GM23248 (cell line): ENCODE measurements at regions not wholly inside any gene's neighbourhood (a gene's known extent, or its start where the extent isn't known, plus 50 kb on each side); places are given as distances from the start of the nearest gene placed in this dataset.
"Not testable (repeated sequence)": the region's sequence is repeated elsewhere in the genome, so short reads cannot be mapped to it uniquely, and the experiment has no call there.

Experiments used
- DNase-seq: peaks from one replicate; pipeline ENCODE4 v3.0.0-alpha.2; 2015
- H2AFZ ChIP-seq: fragments of 200-600 bp; sonication (generic); 2 replicates; pipeline ENCODE4 v1.6.1; 2016; ENCODE audit warnings: antibody characterized with exemption
- H3F3A ChIP-seq: fragments of 200-600 bp; sonication (generic); 2 replicates; pipeline ENCODE4 v1.6.1; 2016; ENCODE audit warnings: mild to moderate bottlenecking, antibody characterized with exemption, mixed run types; ENCODE audit not compliant: insufficient read depth
- H3K27ac ChIP-seq: fragments of 200-600 bp; sonication (generic); 2 replicates; pipeline ENCODE4 v1.5.1; 2016; ENCODE audit warnings: mild to moderate bottlenecking
- H3K27me3 ChIP-seq: fragments of 200-600 bp; sonication (generic); replicated peaks from 2 replicates; pipeline ENCODE4 v1.6.1; 2016; ENCODE audit warnings: mild to moderate bottlenecking; ENCODE audit not compliant: insufficient read depth
- H3K36me3 ChIP-seq: fragments of 200-600 bp; sonication (generic); 2 replicates; pipeline ENCODE4 v1.6.1; 2016; ENCODE audit warnings: low read depth, mild to moderate bottlenecking
- H3K4me1 ChIP-seq: fragments of 200-600 bp; sonication (generic); 2 replicates; pipeline ENCODE4 v1.6.1; 2016; ENCODE audit warnings: mild to moderate bottlenecking; ENCODE audit not compliant: insufficient read depth
- H3K4me2 ChIP-seq: fragments of 200-600 bp; sonication (generic); one replicate; pipeline ENCODE4 v1.6.1; 2016; ENCODE audit warnings: mild to moderate bottlenecking; ENCODE audit not compliant: unreplicated experiment
- H3K4me3 ChIP-seq: fragments of 200-600 bp; sonication (generic); 2 replicates; pipeline ENCODE4 v1.5.1; 2016; ENCODE audit warnings: mild to moderate bottlenecking
- H3K79me2 ChIP-seq: fragments of 200-600 bp; sonication (generic); 2 replicates; pipeline ENCODE4 v1.6.1; 2016; ENCODE audit warnings: mild to moderate bottlenecking; ENCODE audit not compliant: insufficient read depth
- H3K9ac ChIP-seq: fragments of 200-600 bp; sonication (generic); 2 replicates; pipeline ENCODE4 v1.6.1; 2016; ENCODE audit warnings: mild to moderate bottlenecking
- H3K9me2 ChIP-seq: fragments of 200-600 bp; sonication (generic); 2 replicates; pipeline ENCODE4 v1.6.1; 2016; ENCODE audit warnings: mixed run types, mild to moderate bottlenecking, moderate library complexity; ENCODE audit not compliant: insufficient read depth
- H3K9me3 ChIP-seq: fragments of 200-600 bp; sonication (generic); one replicate; pipeline ENCODE4 v1.6.1; 2017; ENCODE audit warnings: low read depth
- H4K20me1 ChIP-seq: fragments of 200-600 bp; sonication (generic); 2 replicates; pipeline ENCODE4 v1.6.0; 2016; ENCODE audit not compliant: insufficient read depth
- EZH2 ChIP-seq: fragments of 200-600 bp; sonication (generic); IDR thresholded peaks from 2 replicates; pipeline ENCODE4 v1.6.1; 2018; ENCODE audit warnings: antibody characterized with exemption, mild to moderate bottlenecking; ENCODE audit not compliant: insufficient read depth, poor library complexity, severe bottlenecking
- EZH2phosphoT487 ChIP-seq: fragments of 200-600 bp; sonication (generic); IDR thresholded peaks from 2 replicates; pipeline ENCODE4 v1.6.1; 2018; ENCODE audit warnings: antibody characterized with exemption, moderate library complexity, mild to moderate bottlenecking, low read depth; ENCODE audit not compliant: insufficient read depth
- WGBS, 2 experiments: methylation state at CpG; one replicate each; pipeline ENCODE4 v1.1.6; 2015 to 2017; ENCODE audit warnings: low lambda C conversion rate in 2 of 2, low coverage in 1 of 2; ENCODE audit errors: missing lambda C conversion rate in 2 of 2; 5-methylcytosine and 5-hydroxymethylcytosine counted together
- in situ Hi-C: fragments of 300-500 bp; cut with MboI; formaldehyde crosslinking; loops from 2 replicates; pipeline ENCODE4 v1.15.0; 2020

- H3K79me2 ChIP-seq = no peaks in the 10 kb centered on the region
- TF ChIP-seq EZH2 = no peak
- TF ChIP-seq EZH2phosphoT487 = no peak
- 47 to 52% methylated on average over 15 to 16 of the region's 18 CpGs for WGBS, 2 experiments
- no peak overlapping the region for H3K27ac ChIP-seq
- peaks cover 12% of the 10 kb centered on the region; the same call in 1 of the 2 replicates for H3K27me3 ChIP-seq
- no peak for DNase-seq
- no peaks in the 10 kb centered on the region for H3F3A ChIP-seq
- H3K4me2 ChIP-seq = no peak overlapping the region
- H3K4me1 ChIP-seq = no peaks in the 10 kb centered on the region
- no peaks in the 10 kb centered on the region for H3K9me2 ChIP-seq
- no peaks in the 10 kb centered on the region for H3K36me3 ChIP-seq
- no peak overlapping the region for H3K9ac ChIP-seq
- in situ Hi-C loops = no loop called here
- no peak overlapping the region for H3K4me3 ChIP-seq
- H2AFZ ChIP-seq = no peak overlapping the region
- no peaks in the 10 kb centered on the region for H4K20me1 ChIP-seq
- H3K9me3 ChIP-seq = no peaks in the 10 kb centered on the region
Observed at GRCh38 chr10:42990721-42991441, 86.0 kb upstream of the RET start.

- DNase-seq = no peak
- no peaks in the 10 kb centered on the region for H3F3A ChIP-seq
- H4K20me1 ChIP-seq = no peaks in the 10 kb centered on the region
- H3K4me1 ChIP-seq = no peaks in the 10 kb centered on the region
- H3K4me2 ChIP-seq = no peak overlapping the region
- no peaks in the 10 kb centered on the region for H3K9me3 ChIP-seq
- H3K36me3 ChIP-seq = no peaks in the 10 kb centered on the region
- 43 to 50% methylated on average over 8 to 10 of the region's 10 CpGs for WGBS, 2 experiments
- H3K9ac ChIP-seq = no peak overlapping the region
- no peak overlapping the region for H2AFZ ChIP-seq
- no peaks in the 10 kb centered on the region for H3K9me2 ChIP-seq
- no peak overlapping the region for H3K4me3 ChIP-seq
- TF ChIP-seq EZH2 (no peak), EZH2phosphoT487 (no peak)
- peaks cover 12% of the 10 kb centered on the region; the same call in 1 of the 2 replicates for H3K27me3 ChIP-seq
- in situ Hi-C loops = no loop called here
- H3K79me2 ChIP-seq = no peaks in the 10 kb centered on the region
- no peak overlapping the region for H3K27ac ChIP-seq
Observed at GRCh38 chr10:42991442-42992098, 85.3 kb upstream of the RET start.

GRCh38 chr10:42992156-42992956 lies 84.5 kb upstream of the RET start:
- Histone ChIP-seq H3F3A (no peaks in the 10 kb centered on the region), H3K4me1 (no peaks in the 10 kb centered on the region), H3K9ac (no peak overlapping the region), H3K9me2 (no peaks in the 10 kb centered on the region), H2AFZ (no peak overlapping the region), H3K36me3 (no peaks in the 10 kb centered on the region), H3K27me3 (peaks cover 12% of the 10 kb centered on the region; the same call in 1 of the 2 replicates), H3K4me2 (no peak overlapping the region), H3K4me3 (no peak overlapping the region), H4K20me1 (no peaks in the 10 kb centered on the region), H3K9me3 (no peaks in the 10 kb centered on the region), H3K79me2 (no peaks in the 10 kb centered on the region), H3K27ac (no peak overlapping the region)
- WGBS, 2 experiments = 49% methylated on average over 12 of the region's 12 CpGs
- TF ChIP-seq EZH2phosphoT487 (no peak), EZH2 (no peak)
- in situ Hi-C loops = no loop called here
- no peak for DNase-seq

GRCh38 chr10:42992957-42993390 lies 83.9 kb upstream of the RET start:
- Histone ChIP-seq H3K27ac (no peak overlapping the region), H3K4me3 (no peak overlapping the region), H3K9me3 (no peaks in the 10 kb centered on the region), H3K4me1 (no peaks in the 10 kb centered on the region), H3K79me2 (no peaks in the 10 kb centered on the region), H2AFZ (no peak overlapping the region), H3K9me2 (no peaks in the 10 kb centered on the region), H3K4me2 (no peak overlapping the region), H3K36me3 (no peaks in the 10 kb centered on the region), H3K9ac (no peak overlapping the region), H3K27me3 (peaks cover 12% of the 10 kb centered on the region; the same call in 1 of the 2 replicates), H3F3A (no peaks in the 10 kb centered on the region), H4K20me1 (no peaks in the 10 kb centered on the region)
- in situ Hi-C loops = no loop called here
- DNase-seq = no peak
- WGBS, 2 experiments = 55 to 59% methylated on average over 12 to 13 of the region's 13 CpGs
- TF ChIP-seq EZH2 (no peak), EZH2phosphoT487 (no peak)

- H3F3A ChIP-seq, H3K4me2 ChIP-seq, H4K20me1 ChIP-seq, H3K9ac ChIP-seq, H2AFZ ChIP-seq, in situ Hi-C loops, H3K4me3 ChIP-seq, H3K79me2 ChIP-seq, H3K27ac ChIP-seq, H3K9me2 ChIP-seq, DNase-seq, H3K9me3 ChIP-seq, H3K36me3 ChIP-seq, H3K4me1 ChIP-seq: not testable (repeated sequence)
- 93 to 97% methylated on average over 1 of the region's 2 CpGs for WGBS, 2 experiments
- peaks cover 12% of the 10 kb centered on the region; the same call in 1 of the 2 replicates for H3K27me3 ChIP-seq
Observed at GRCh38 chr10:42994909-42995308, 82.0 kb upstream of the RET start.
